ENCODE measurements at regions not wholly inside any gene's neighbourhood (a gene's known extent, or its start where the extent isn't known, plus 50 kb on each side); places are given as distances from the start of the nearest gene placed in this dataset.
"Not testable (repeated sequence)": the region's sequence is repeated elsewhere in the genome, so short reads cannot be mapped to it uniquely, and the experiment has no call there.

DNA sequence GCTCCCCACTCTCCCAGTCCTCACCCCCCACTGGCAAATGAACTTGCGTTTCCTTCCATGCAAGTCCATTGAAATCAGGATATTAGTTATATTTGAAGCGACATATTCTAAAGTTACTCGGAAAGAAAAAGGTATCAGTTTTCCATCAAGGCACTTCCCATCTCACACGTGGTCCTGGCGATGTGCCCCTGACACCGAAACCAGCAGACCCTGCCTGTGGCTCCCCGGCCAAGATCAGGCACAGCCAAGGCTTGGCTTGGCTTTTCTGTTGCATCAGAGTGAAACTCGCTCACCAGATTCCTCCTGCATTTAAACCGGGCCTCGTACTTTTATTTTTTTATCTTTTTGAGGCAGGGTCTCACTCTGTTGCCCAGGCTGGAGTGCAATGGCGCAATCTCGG, 195.1 kb downstream of the NPIPB11 start:
- H3K4me1 ChIP-seq (ENCODE audit: control insufficient read depth, insufficient read depth, low read length); DNase-seq (ENCODE audit: low read depth, low spot score); BruUV-seq (replicated peaks); H2AFZ ChIP-seq (ENCODE audit: control insufficient read depth, low read depth, low read length); in situ Hi-C loops (cut with MboI); H3K4me3 ChIP-seq; H3K27ac ChIP-seq (ENCODE audit: control insufficient read depth, insufficient read depth); H3K4me2 ChIP-seq (ENCODE audit: control insufficient read depth, insufficient read depth); POLR2A ChIA-PET; H3K79me2 ChIP-seq (ENCODE audit: control insufficient read depth, insufficient read depth, low read length); H4K20me1 ChIP-seq (ENCODE audit: control insufficient read depth, insufficient read depth); H3K36me3 ChIP-seq (ENCODE audit: control insufficient read depth in 2 of 2, insufficient read depth in 2 of 2, low read length in 1 of 2); H3K9me3 ChIP-seq (replicated peaks; ENCODE audit: control insufficient read depth, insufficient read depth, low read length); intact Hi-C loops (cut with micrococcal nuclease; ENCODE audit: unreplicated experiment); FAIRE-seq; CTCF ChIA-PET; SMC1A ChIA-PET (ENCODE audit: uncharacterized antibody, unreplicated experiment); H3K27me3 ChIP-seq (replicated peaks in 1 of 2; ENCODE audit: control insufficient read depth in 2 of 2, insufficient read depth in 2 of 2, low read length in 1 of 2); RAD21 ChIA-PET (ENCODE audit: unreplicated experiment); ATAC-seq; H3K9ac ChIP-seq (ENCODE audit: control insufficient read depth, insufficient read depth, low read length): not testable (repeated sequence)
- WGBS (ENCODE audit: insufficient coverage, insufficient replicate concordance, low lambda C conversion rate, missing lambda C conversion rate), result 59% methylated on average over 12 of the region's 12 CpGs

DNA sequence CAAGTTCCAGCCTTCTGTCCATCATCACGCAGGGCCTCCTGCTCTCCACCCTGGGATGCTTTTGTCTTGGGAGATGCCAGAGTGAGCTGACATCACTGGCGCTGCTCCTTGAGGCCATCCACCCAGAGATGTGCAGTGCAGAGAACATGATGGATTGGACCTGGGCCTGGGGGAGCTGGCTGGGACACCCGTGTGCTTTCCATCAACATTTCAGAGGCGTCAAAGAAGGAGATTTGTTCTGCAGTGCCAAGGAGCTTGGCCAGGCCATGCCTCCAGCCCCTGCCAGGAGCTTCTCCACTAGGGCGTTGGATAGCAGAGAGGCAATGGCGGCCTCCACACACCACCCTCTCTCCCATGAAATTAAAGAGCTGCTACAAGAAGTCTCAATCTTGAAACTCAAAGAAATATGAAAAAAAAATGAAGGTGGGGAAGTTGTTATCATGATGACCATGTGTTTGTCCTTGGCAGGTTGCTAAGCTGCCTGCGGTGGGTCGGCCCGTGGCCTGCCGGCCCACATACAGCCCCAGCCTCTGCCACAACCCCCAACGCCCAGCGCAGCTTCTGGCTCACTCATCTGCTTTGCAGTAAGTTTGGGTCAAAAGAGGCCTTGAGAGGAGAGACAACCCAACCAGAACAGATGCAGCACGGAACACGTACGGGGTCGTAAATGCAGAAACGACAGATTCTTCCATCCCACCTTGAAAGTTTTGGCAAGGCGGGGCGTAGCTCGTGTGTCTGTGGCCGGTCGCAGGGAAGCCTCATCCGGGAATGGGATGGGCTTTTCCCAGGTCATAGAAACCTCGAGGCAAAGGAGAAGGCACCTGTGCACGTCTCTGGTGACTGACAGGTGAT, 196.0 kb downstream of the NPIPB11 start:
- SMC1A ChIA-PET (ENCODE audit: uncharacterized antibody, unreplicated experiment); BruUV-seq (replicated peaks); RAD21 ChIA-PET (ENCODE audit: unreplicated experiment); H3K4me1 ChIP-seq (ENCODE audit: control insufficient read depth, insufficient read depth, low read length); H2AFZ ChIP-seq (ENCODE audit: control insufficient read depth, low read depth, low read length); ATAC-seq; POLR2A ChIA-PET; H4K20me1 ChIP-seq (ENCODE audit: control insufficient read depth, insufficient read depth); H3K9me3 ChIP-seq (replicated peaks; ENCODE audit: control insufficient read depth, insufficient read depth, low read length); H3K79me2 ChIP-seq (ENCODE audit: control insufficient read depth, insufficient read depth, low read length); CTCF ChIA-PET; FAIRE-seq; intact Hi-C loops (cut with micrococcal nuclease; ENCODE audit: unreplicated experiment); H3K27ac ChIP-seq (ENCODE audit: control insufficient read depth, insufficient read depth); DNase-seq (ENCODE audit: low read depth, low spot score); H3K27me3 ChIP-seq (replicated peaks in 1 of 2; ENCODE audit: control insufficient read depth in 2 of 2, insufficient read depth in 2 of 2, low read length in 1 of 2); H3K36me3 ChIP-seq (ENCODE audit: control insufficient read depth in 2 of 2, insufficient read depth in 2 of 2, low read length in 1 of 2); H3K9ac ChIP-seq (ENCODE audit: control insufficient read depth, insufficient read depth, low read length); H3K4me3 ChIP-seq; in situ Hi-C loops (cut with MboI); H3K4me2 ChIP-seq (ENCODE audit: control insufficient read depth, insufficient read depth): not testable (repeated sequence)
- 79% methylated on average over 18 of the region's 25 CpGs for WGBS (ENCODE audit: insufficient coverage, insufficient replicate concordance, low lambda C conversion rate, missing lambda C conversion rate)

DNA sequence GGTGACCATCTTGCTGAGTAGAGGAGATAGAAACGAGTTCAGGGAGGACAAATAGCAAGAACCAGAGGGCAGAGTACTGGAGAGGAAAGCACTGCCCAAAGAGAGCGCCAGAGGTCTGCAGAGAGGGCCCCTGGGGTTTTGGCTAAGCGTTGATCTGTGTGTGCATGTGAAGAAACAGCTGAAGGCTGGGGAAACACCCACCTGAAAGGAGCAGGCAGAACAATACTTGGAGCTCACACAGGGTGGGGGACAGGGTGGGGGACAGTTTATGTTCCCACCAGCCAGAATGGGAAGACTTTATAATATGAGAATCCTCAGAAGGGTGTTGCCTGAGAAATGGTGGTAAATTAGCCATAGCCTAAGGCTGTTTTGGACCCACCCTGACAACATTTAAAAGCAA, 200.4 kb downstream of the NPIPB11 start:
- RAD21 ChIA-PET (ENCODE audit: unreplicated experiment); DNase-seq (ENCODE audit: low read depth, low spot score); CTCF ChIA-PET; H3K4me1 ChIP-seq (ENCODE audit: control insufficient read depth, insufficient read depth, low read length); in situ Hi-C loops (cut with MboI); H3K36me3 ChIP-seq (ENCODE audit: control insufficient read depth in 2 of 2, insufficient read depth in 2 of 2, low read length in 1 of 2); BruUV-seq (replicated peaks); SMC1A ChIA-PET (ENCODE audit: uncharacterized antibody, unreplicated experiment); intact Hi-C loops (cut with micrococcal nuclease; ENCODE audit: unreplicated experiment); H3K79me2 ChIP-seq (ENCODE audit: control insufficient read depth, insufficient read depth, low read length); H3K4me2 ChIP-seq (ENCODE audit: control insufficient read depth, insufficient read depth); POLR2A ChIA-PET; H3K27ac ChIP-seq (ENCODE audit: control insufficient read depth, insufficient read depth); H3K4me3 ChIP-seq; H3K9me3 ChIP-seq (replicated peaks; ENCODE audit: control insufficient read depth, insufficient read depth, low read length); H4K20me1 ChIP-seq (ENCODE audit: control insufficient read depth, insufficient read depth); H3K27me3 ChIP-seq (replicated peaks in 1 of 2; ENCODE audit: control insufficient read depth in 2 of 2, insufficient read depth in 2 of 2, low read length in 1 of 2); H2AFZ ChIP-seq (ENCODE audit: control insufficient read depth, low read depth, low read length); FAIRE-seq; ATAC-seq; H3K9ac ChIP-seq (ENCODE audit: control insufficient read depth, insufficient read depth, low read length): not testable (repeated sequence)
- WGBS (ENCODE audit: insufficient coverage, insufficient replicate concordance, low lambda C conversion rate, missing lambda C conversion rate), result 34% methylated on average over 3 of the region's 3 CpGs

DNA sequence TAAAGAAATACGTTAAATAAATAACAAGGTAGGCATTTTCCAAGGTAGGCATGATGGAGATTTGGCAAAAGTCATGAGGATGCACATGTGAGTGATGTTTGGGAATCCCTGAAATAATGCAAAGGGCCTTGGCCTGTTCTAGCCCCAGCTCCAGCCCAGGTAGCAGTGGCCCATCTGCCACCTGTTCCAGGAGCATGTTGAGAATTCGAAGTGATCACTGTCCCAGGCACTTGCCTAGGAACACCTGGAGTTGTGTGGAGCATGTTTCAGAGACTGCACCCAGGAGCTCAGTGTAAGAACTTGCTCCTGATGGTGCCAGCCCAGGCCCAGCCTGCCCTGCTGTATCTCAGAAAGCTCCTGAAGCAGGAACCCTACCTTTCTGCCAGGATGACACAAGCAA, 201.4 kb downstream of the NPIPB11 start:
- SMC1A ChIA-PET (ENCODE audit: uncharacterized antibody, unreplicated experiment); FAIRE-seq; H4K20me1 ChIP-seq (ENCODE audit: control insufficient read depth, insufficient read depth); in situ Hi-C loops (cut with MboI); RAD21 ChIA-PET (ENCODE audit: unreplicated experiment); H3K79me2 ChIP-seq (ENCODE audit: control insufficient read depth, insufficient read depth, low read length); H3K27me3 ChIP-seq (replicated peaks in 1 of 2; ENCODE audit: control insufficient read depth in 2 of 2, insufficient read depth in 2 of 2, low read length in 1 of 2); H3K4me1 ChIP-seq (ENCODE audit: control insufficient read depth, insufficient read depth, low read length); H2AFZ ChIP-seq (ENCODE audit: control insufficient read depth, low read depth, low read length); H3K9me3 ChIP-seq (replicated peaks; ENCODE audit: control insufficient read depth, insufficient read depth, low read length); ATAC-seq; intact Hi-C loops (cut with micrococcal nuclease; ENCODE audit: unreplicated experiment); DNase-seq (ENCODE audit: low read depth, low spot score); CTCF ChIA-PET; H3K27ac ChIP-seq (ENCODE audit: control insufficient read depth, insufficient read depth); BruUV-seq (replicated peaks); POLR2A ChIA-PET; H3K4me3 ChIP-seq; H3K4me2 ChIP-seq (ENCODE audit: control insufficient read depth, insufficient read depth); H3K9ac ChIP-seq (ENCODE audit: control insufficient read depth, insufficient read depth, low read length); H3K36me3 ChIP-seq (ENCODE audit: control insufficient read depth in 2 of 2, insufficient read depth in 2 of 2, low read length in 1 of 2): not testable (repeated sequence)
- WGBS (ENCODE audit: insufficient coverage, insufficient replicate concordance, low lambda C conversion rate, missing lambda C conversion rate), result 77% methylated on average over 2 of the region's 2 CpGs

All from GM12878 (cell line).